Trophoblast cell (in vitro differentiated cells and primary cell): ENCODE measurements at regions not wholly inside any gene's neighbourhood (a gene's known extent, or its start where the extent isn't known, plus 50 kb on each side); places are given as distances from the start of the nearest gene placed in this dataset.
A peak's percentile ranks its signal among the peaks of the same experiment; 100 is the strongest.
"Not testable (repeated sequence)": the region's sequence is repeated elsewhere in the genome, so short reads cannot be mapped to it uniquely, and the experiment has no call there.

Source experiments
- DNase-seq, 2 donors: peaks; one replicate each; pipeline ENCODE4 v3.0.0-alpha.2; 2016
- H2AFZ ChIP-seq: 2 replicates; pipeline ENCODE4 v1.6.1; 2013; ENCODE audit warnings: low read length, moderate library complexity, mild to moderate bottlenecking; ENCODE audit not compliant: insufficient read depth, poor library complexity
- H2AK5ac ChIP-seq: 2 replicates; pipeline ENCODE4 v1.6.1; 2013; ENCODE audit warnings: mild to moderate bottlenecking, low read length
- H2BK120ac ChIP-seq: 2 replicates; pipeline ENCODE4 v1.6.1; 2013; ENCODE audit warnings: low read length, mild to moderate bottlenecking, moderate library complexity; ENCODE audit not compliant: insufficient read depth, poor library complexity
- H2BK12ac ChIP-seq: 2 replicates; pipeline ENCODE4 v1.6.1; 2013; ENCODE audit warnings: mild to moderate bottlenecking, low read length, moderate library complexity
- H2BK5ac ChIP-seq: 2 replicates; pipeline ENCODE4 v1.6.1; 2013; ENCODE audit warnings: low read length, low read depth, moderate library complexity, mild to moderate bottlenecking; ENCODE audit not compliant: poor library complexity
- H3K14ac ChIP-seq: 2 replicates; pipeline ENCODE4 v1.6.1; 2013; ENCODE audit warnings: mild to moderate bottlenecking, low read length
- H3K18ac ChIP-seq: 2 replicates; pipeline ENCODE4 v1.6.1; 2013; ENCODE audit warnings: mild to moderate bottlenecking, low read length
- H3K23ac ChIP-seq: 2 replicates; pipeline ENCODE4 v1.6.1; 2013; ENCODE audit warnings: low read length
- H3K27ac ChIP-seq: 2 replicates; pipeline ENCODE4 v1.5.1; 2013; ENCODE audit warnings: low read depth, mild to moderate bottlenecking, inconsistent platforms, low read length, moderate library complexity
- H3K27me3 ChIP-seq: 2 replicates; pipeline ENCODE4 v1.6.1; 2013; ENCODE audit warnings: inconsistent platforms, mild to moderate bottlenecking, low read length, moderate library complexity; ENCODE audit not compliant: insufficient read depth
- H3K36me3 ChIP-seq, 2 experiments: 1 replicate in 1 of 2; 2 replicates in 1 of 2; pipeline ENCODE4 v1.6.1; 2013; ENCODE audit warnings: low read length in 2 of 2, mild to moderate bottlenecking in 2 of 2, moderate library complexity in 1 of 2; ENCODE audit not compliant: insufficient read depth in 2 of 2, control insufficient read depth in 1 of 2
- H3K4ac ChIP-seq: 2 replicates; pipeline ENCODE4 v1.6.1; 2013; ENCODE audit warnings: low read depth, mild to moderate bottlenecking, low read length, moderate library complexity
- H3K4me1 ChIP-seq, 2 experiments: 1 replicate in 1 of 2; 2 replicates in 1 of 2; pipeline ENCODE4 v1.6.1; 2013; ENCODE audit warnings: low read length in 2 of 2, mild to moderate bottlenecking in 2 of 2, moderate library complexity in 1 of 2; ENCODE audit not compliant: insufficient read depth in 2 of 2, control insufficient read depth in 1 of 2
- H3K4me2 ChIP-seq: 2 replicates; pipeline ENCODE4 v1.6.1; 2013; ENCODE audit warnings: inconsistent platforms, mild to moderate bottlenecking, low read length, moderate library complexity
- H3K4me3 ChIP-seq: 2 replicates; pipeline ENCODE4 v1.5.1; 2013; ENCODE audit warnings: mild to moderate bottlenecking, low read depth, low read length, inconsistent platforms
- H3K79me1 ChIP-seq: one replicate; pipeline ENCODE4 v1.6.1; 2013; ENCODE audit warnings: low read length
- H3K79me2 ChIP-seq: 2 replicates; pipeline ENCODE4 v1.6.1; 2013; ENCODE audit warnings: low read length, mild to moderate bottlenecking; ENCODE audit not compliant: control insufficient read depth, insufficient read depth, poor library complexity
- H3K9ac ChIP-seq: 2 replicates; pipeline ENCODE4 v1.6.1; 2013; ENCODE audit warnings: mild to moderate bottlenecking, low read length
- H3K9me3 ChIP-seq: 2 replicates; pipeline ENCODE4 v1.6.1; 2013; ENCODE audit warnings: low read depth, mild to moderate bottlenecking, control low read depth, inconsistent platforms, low read length; ENCODE audit not compliant: insufficient read depth
- H4K12ac ChIP-seq: 2 replicates; pipeline ENCODE4 v1.6.1; 2013; ENCODE audit warnings: low read depth, mild to moderate bottlenecking, low read length, moderate library complexity
- H4K8ac ChIP-seq: 2 replicates; pipeline ENCODE4 v1.6.1; 2013; ENCODE audit warnings: low read depth, mild to moderate bottlenecking, low read length, moderate library complexity
- H4K91ac ChIP-seq: one replicate; pipeline ENCODE4 v1.6.1; 2013; ENCODE audit warnings: low read depth, mild to moderate bottlenecking, low read length, moderate library complexity
- WGBS: extraction: QIAGEN DNeasy Blood & Tissue Kit; methylation state at CpG from one replicate; pipeline ENCODE4 v1.1.7; 2013; ENCODE audit warnings: missing lambda C conversion rate; ENCODE audit not compliant: insufficient read length, insufficient coverage; ENCODE audit errors: extremely low coverage; 5-methylcytosine and 5-hydroxymethylcytosine counted together

DNA sequence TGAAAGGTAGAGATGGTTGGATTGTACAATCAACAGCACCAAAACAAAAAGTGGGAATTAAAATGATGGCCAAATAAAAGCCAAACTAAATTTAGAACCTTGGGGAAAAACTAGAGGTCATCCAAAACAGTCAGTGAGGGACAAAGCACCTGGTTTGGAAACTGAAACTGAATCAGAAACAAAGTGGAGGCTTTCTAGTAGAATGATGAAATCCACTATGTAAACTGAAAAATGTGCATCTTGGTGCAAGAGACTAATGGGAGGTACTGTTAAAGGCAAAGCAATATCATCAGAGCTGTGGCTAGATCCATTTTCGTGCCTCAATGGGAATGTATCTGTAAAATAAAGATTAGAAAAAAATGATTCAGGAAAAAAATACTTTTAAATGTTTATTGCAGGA is 380.0 kb upstream of the GJE1 start:
- no peak overlapping the region for H3K4me3 ChIP-seq
- H3K79me1 ChIP-seq = no peaks in the 10 kb centered on the region
- no peak overlapping the region for H3K4me2 ChIP-seq
- no peak overlapping the region for H4K12ac ChIP-seq
- H3K9me3 ChIP-seq = no peaks in the 10 kb centered on the region
- DNase-seq = peak in 1 of 2 donors; percentile 25
- H3K79me2 ChIP-seq = no peaks in the 10 kb centered on the region
- H2BK12ac ChIP-seq = no peak overlapping the region
- H3K18ac ChIP-seq = no peak overlapping the region
- no peak overlapping the region for H4K8ac ChIP-seq
- no peaks in the 10 kb centered on the region for H3K27me3 ChIP-seq
- no peak overlapping the region for H3K23ac ChIP-seq
- H3K4ac ChIP-seq = no peak overlapping the region
- no peak overlapping the region for H4K91ac ChIP-seq
- no peak overlapping the region for H2AFZ ChIP-seq
- H3K27ac ChIP-seq = no peak overlapping the region
- H2BK120ac ChIP-seq = no peak overlapping the region
- no peaks in the 10 kb centered on the region for H3K36me3 ChIP-seq
- H2AK5ac ChIP-seq = no peak overlapping the region
- H3K9ac ChIP-seq = no peak overlapping the region
- no peak overlapping the region for H2BK5ac ChIP-seq
- H3K4me1 ChIP-seq = no peaks in the 10 kb centered on the region
- H3K14ac ChIP-seq = no peak overlapping the region
- WGBS = no CpG with 5 or more reads among the region's 1 CpG

DNA sequence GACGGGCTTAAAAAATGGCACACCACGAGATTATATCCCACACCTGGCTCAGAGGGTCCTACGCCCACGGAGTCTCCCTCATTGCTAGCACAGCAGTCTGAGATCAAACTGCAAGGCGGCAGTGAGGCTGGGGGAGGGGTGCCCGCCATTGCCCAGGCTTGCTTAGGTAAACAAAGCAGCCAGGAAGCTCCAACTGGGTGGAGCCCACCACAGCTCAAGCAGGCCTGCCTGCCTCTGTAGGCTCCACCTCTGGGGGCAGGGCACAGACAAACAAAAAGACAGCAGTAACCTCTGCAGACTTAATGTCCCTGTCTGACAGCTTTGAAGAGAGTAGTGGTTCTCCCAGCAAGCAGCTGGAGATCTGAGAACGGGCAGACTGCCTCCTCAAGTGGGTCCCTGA is 386.4 kb upstream of the GJE1 start:
- H4K8ac ChIP-seq, H3K4me1 ChIP-seq, H3K14ac ChIP-seq, DNase-seq, H2AFZ ChIP-seq, H3K79me2 ChIP-seq, H3K23ac ChIP-seq, H3K4me2 ChIP-seq, H2AK5ac ChIP-seq, H3K9me3 ChIP-seq, H3K4ac ChIP-seq, H3K27ac ChIP-seq, H2BK12ac ChIP-seq, H3K27me3 ChIP-seq, H3K18ac ChIP-seq, H4K12ac ChIP-seq, H3K9ac ChIP-seq, H2BK120ac ChIP-seq, H4K91ac ChIP-seq, H2BK5ac ChIP-seq, H3K36me3 ChIP-seq, H3K4me3 ChIP-seq, H3K79me1 ChIP-seq: not testable (repeated sequence)
- WGBS = no CpG with 5 or more reads among the region's 7 CpGs

DNA sequence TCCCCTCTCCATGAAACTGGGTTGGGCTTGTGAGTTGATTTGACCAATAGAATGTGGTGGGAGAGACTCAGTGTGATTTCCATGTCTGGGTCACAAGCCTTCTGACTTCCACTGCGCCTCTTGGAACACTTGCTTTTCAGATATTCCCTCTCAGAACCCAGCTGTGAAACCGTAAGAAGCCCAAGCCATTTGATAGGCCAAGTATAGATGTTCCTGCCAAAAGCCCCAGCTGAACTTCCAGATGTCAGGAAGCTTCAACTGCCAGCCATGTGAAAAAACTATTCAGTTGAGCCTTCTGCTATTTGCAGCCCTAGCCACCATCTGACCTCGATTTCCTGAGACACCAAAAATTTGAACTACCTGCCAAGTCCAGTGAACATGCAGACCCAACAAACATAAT is 387.8 kb upstream of the GJE1 start:
- H3K79me1 ChIP-seq = no peaks in the 10 kb centered on the region

GRCh38 chr6:141744194-141744925 is 388.4 kb upstream of the GJE1 start:
- WGBS = no CpG with 5 or more reads among the region's 2 CpGs

More for the DNA sequence above, 387.8 kb upstream of the GJE1 start:
- no peaks in the 10 kb centered on the region for H3K4me1 ChIP-seq
- H4K8ac ChIP-seq = no peak overlapping the region
- no peak overlapping the region for H4K91ac ChIP-seq
- no peaks in the 10 kb centered on the region for H3K27me3 ChIP-seq
- no peak overlapping the region for H3K23ac ChIP-seq
- no peak overlapping the region for H2BK120ac ChIP-seq
- no peak overlapping the region for H4K12ac ChIP-seq
- H2BK5ac ChIP-seq = no peak overlapping the region
- H3K9ac ChIP-seq = no peak overlapping the region
- no CpG with 5 or more reads among the region's 3 CpGs for WGBS
- H3K4me2 ChIP-seq = no peak overlapping the region
- DNase-seq = no peak
- H3K27ac ChIP-seq = no peak overlapping the region
- H2AK5ac ChIP-seq = no peak overlapping the region
- no peaks in the 10 kb centered on the region for H3K79me2 ChIP-seq
- H3K4ac ChIP-seq = no peak overlapping the region
- no peak overlapping the region for H3K4me3 ChIP-seq
- no peak overlapping the region for H3K18ac ChIP-seq
- H3K9me3 ChIP-seq = no peaks in the 10 kb centered on the region
- H3K14ac ChIP-seq = no peak overlapping the region
- H2BK12ac ChIP-seq = no peak overlapping the region
- no peaks in the 10 kb centered on the region for H3K36me3 ChIP-seq
- no peak overlapping the region for H2AFZ ChIP-seq

More at GRCh38 chr6:141744194-141744925, 388.4 kb upstream of the GJE1 start:
- no peak overlapping the region for H3K4me3 ChIP-seq
- H3K23ac ChIP-seq = no peak overlapping the region
- H3K14ac ChIP-seq = no peak overlapping the region
- H3K27ac ChIP-seq = no peak overlapping the region
- no peaks in the 10 kb centered on the region for H3K4me1 ChIP-seq
- no peak overlapping the region for H2BK120ac ChIP-seq
- no peak overlapping the region for H2BK12ac ChIP-seq
- no peak overlapping the region for H3K18ac ChIP-seq
- no peak overlapping the region for H4K12ac ChIP-seq
- DNase-seq = peak in 1 of 2 donors; percentile 19
- H3K79me2 ChIP-seq = no peaks in the 10 kb centered on the region
- H3K79me1 ChIP-seq = no peaks in the 10 kb centered on the region
- H3K4me2 ChIP-seq = no peak overlapping the region
- H4K91ac ChIP-seq = no peak overlapping the region
- no peaks in the 10 kb centered on the region for H3K27me3 ChIP-seq
- H3K9me3 ChIP-seq = no peaks in the 10 kb centered on the region
- no peak overlapping the region for H4K8ac ChIP-seq
- H2BK5ac ChIP-seq = no peak overlapping the region
- H2AFZ ChIP-seq = no peak overlapping the region
- H3K36me3 ChIP-seq = no peaks in the 10 kb centered on the region
- no peak overlapping the region for H3K4ac ChIP-seq
- H2AK5ac ChIP-seq = no peak overlapping the region
- H3K9ac ChIP-seq = no peak overlapping the region
